Caco-2 (cell line): ENCODE measurements at regions not wholly inside any gene's neighbourhood (a gene's known extent, or its start where the extent isn't known, plus 50 kb on each side); places are given as distances from the start of the nearest gene placed in this dataset.
"Not testable (repeated sequence)": the region's sequence is repeated elsewhere in the genome, so short reads cannot be mapped to it uniquely, and the experiment has no call there.

ENCODE experiments used
- BruUV-seq: library from RNA; stranded (reverse); fragments of 400-500 nt; replicated peaks from 2 replicates; lab custom pipeline; 2021; lab: Mats Ljungman, UMichigan
- CTCF ChIA-PET: fragments of 300-600 bp; sonication (Branson Sonifier 250); formaldehyde crosslinking; loops from one replicate; lab custom pipeline; 2022; ENCODE audit warnings: antibody characterized with exemption; lab: Charles Lee
- POLR2A ChIA-PET: fragments of 300-600 bp; sonication (Branson Sonifier 250); formaldehyde crosslinking; loops from one replicate; lab custom pipeline; 2022; ENCODE audit warnings: antibody characterized with exemption; lab: Charles Lee
- DNase-seq, 2 experiments: peaks; one replicate each; pipeline versions ENCODE4 v3.0.0 to v3.0.0-alpha.2; 2020 to 2022
- H3K27me3 ChIP-seq: replicated peaks from 2 replicates; pipeline ENCODE4 v1.6.0; 2011; ENCODE audit warnings: low read length; ENCODE audit not compliant: control insufficient read depth, insufficient read depth
- H3K36me3 ChIP-seq: 2 replicates; pipeline ENCODE4 v1.5.1; 2011; ENCODE audit warnings: low read length; ENCODE audit not compliant: control insufficient read depth, insufficient read depth
- H3K4me1 ChIP-seq: fragments of 250-450 bp; sonication (Bioruptor Pico); 2 replicates; pipeline ENCODE4 v1.5.1; 2020; ENCODE audit warnings: mild to moderate bottlenecking
- H3K4me3 ChIP-seq: 2 replicates; pipeline ENCODE4 v1.5.1; 2011; ENCODE audit warnings: low read depth, mild to moderate bottlenecking, control low read depth, low read length
- H3K9me3 ChIP-seq: fragments of 250-450 bp; sonication (Bioruptor Pico); 2 replicates; pipeline ENCODE4 v1.5.1; 2020; ENCODE audit warnings: mild to moderate bottlenecking, moderate library complexity
- H3K27ac Mint-ChIP-seq: one replicate; pipeline ENCODE4 v1.8.0; 2022; ENCODE audit warnings: mixed read lengths; ENCODE audit not compliant: unreplicated experiment
- H3K27me3 Mint-ChIP-seq: one replicate; pipeline ENCODE4 v1.8.0; 2022; ENCODE audit warnings: mixed read lengths; ENCODE audit not compliant: insufficient read depth, unreplicated experiment
- H3K36me3 Mint-ChIP-seq: one replicate; pipeline ENCODE4 v1.8.0; 2022; ENCODE audit warnings: mild to moderate bottlenecking, mixed read lengths; ENCODE audit not compliant: insufficient read depth, unreplicated experiment
- H3K4me1 Mint-ChIP-seq: one replicate; pipeline ENCODE4 v1.8.0; 2022; ENCODE audit warnings: low read depth, mixed read lengths; ENCODE audit not compliant: unreplicated experiment
- H3K4me3 Mint-ChIP-seq: one replicate; pipeline ENCODE4 v1.8.0; 2022; ENCODE audit warnings: mild to moderate bottlenecking, moderate library complexity, mixed read lengths; ENCODE audit not compliant: unreplicated experiment
- H3K9me3 Mint-ChIP-seq: one replicate; pipeline ENCODE4 v1.8.0; 2022; ENCODE audit warnings: mixed read lengths; ENCODE audit not compliant: unreplicated experiment
- intact Hi-C: fragments of 100-400 bp; cut with micrococcal nuclease; formaldehyde crosslinking; loops from one replicate; pipeline ENCODE4 v1.10.0; 2022; ENCODE audit not compliant: unreplicated experiment
- TF ChIP-seq, protein P1 (sequence below), 2 experiments: fragments of 200-600 bp in 1 of 2; IDR thresholded peaks; 1 replicate in 1 of 2; 2 replicates in 1 of 2; pipeline versions ENCODE4 v1.5.1 to v1.8.0; 2011 to 2022; ENCODE audit warnings: antibody characterized with exemption in 1 of 2, control low read depth in 1 of 2, inconsistent platforms in 1 of 2, low read depth in 1 of 2, low read length in 1 of 2, mild to moderate bottlenecking in 1 of 2, moderate library complexity in 1 of 2; ENCODE audit not compliant: insufficient read depth in 1 of 2, severe bottlenecking in 1 of 2, unreplicated experiment in 1 of 2

- no TSS peak for BruUV-seq
- TF ChIP-seq, protein P1, sequence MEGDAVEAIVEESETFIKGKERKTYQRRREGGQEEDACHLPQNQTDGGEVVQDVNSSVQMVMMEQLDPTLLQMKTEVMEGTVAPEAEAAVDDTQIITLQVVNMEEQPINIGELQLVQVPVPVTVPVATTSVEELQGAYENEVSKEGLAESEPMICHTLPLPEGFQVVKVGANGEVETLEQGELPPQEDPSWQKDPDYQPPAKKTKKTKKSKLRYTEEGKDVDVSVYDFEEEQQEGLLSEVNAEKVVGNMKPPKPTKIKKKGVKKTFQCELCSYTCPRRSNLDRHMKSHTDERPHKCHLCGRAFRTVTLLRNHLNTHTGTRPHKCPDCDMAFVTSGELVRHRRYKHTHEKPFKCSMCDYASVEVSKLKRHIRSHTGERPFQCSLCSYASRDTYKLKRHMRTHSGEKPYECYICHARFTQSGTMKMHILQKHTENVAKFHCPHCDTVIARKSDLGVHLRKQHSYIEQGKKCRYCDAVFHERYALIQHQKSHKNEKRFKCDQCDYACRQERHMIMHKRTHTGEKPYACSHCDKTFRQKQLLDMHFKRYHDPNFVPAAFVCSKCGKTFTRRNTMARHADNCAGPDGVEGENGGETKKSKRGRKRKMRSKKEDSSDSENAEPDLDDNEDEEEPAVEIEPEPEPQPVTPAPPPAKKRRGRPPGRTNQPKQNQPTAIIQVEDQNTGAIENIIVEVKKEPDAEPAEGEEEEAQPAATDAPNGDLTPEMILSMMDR (IDR thresholded peaks at IDR 0.05; ENCODE audit: insufficient read depth in 1 of 2, low read depth in 1 of 2, low read length in 1 of 2, severe bottlenecking in 1 of 2, unreplicated experiment in 1 of 2) = peak; percentile 92 to 99
- no peak overlapping the region for H3K4me3 ChIP-seq
- Mint-ChIP-seq H3K27me3 (no peaks in the 10 kb centered on the region), H3K36me3 (no peaks in the 10 kb centered on the region), H3K4me1 (peaks cover 14% of the 10 kb centered on the region), H3K9me3 (no peaks in the 10 kb centered on the region), H3K27ac (no peak overlapping the region), H3K4me3 (no peak overlapping the region)
- H3K9me3 ChIP-seq = no peaks in the 10 kb centered on the region
- intact Hi-C loops = loop anchor here (1.0 to 10.0 kb wide), 3 partner anchors 128 to 260 kb away; partner anchors contain the start of gene NEK6
- peak; percentile 78 to 84 for DNase-seq
- no peaks in the 10 kb centered on the region for H3K27me3 ChIP-seq
- CTCF ChIA-PET = interaction anchor here (0.6 to 1.2 kb wide), 10 partner anchors 9 to 817 kb away, joined by 3 to 6 read pairs (median 4); no protein-coding TSS in a partner anchor
- H3K4me1 ChIP-seq = peaks cover 22% of the 10 kb centered on the region
- POLR2A ChIA-PET = no interaction called here
- no peaks in the 10 kb centered on the region for H3K36me3 ChIP-seq
Observed at GRCh38 chr9:124126648-124127646, 115.4 kb downstream of the LHX2 start.

DNA sequence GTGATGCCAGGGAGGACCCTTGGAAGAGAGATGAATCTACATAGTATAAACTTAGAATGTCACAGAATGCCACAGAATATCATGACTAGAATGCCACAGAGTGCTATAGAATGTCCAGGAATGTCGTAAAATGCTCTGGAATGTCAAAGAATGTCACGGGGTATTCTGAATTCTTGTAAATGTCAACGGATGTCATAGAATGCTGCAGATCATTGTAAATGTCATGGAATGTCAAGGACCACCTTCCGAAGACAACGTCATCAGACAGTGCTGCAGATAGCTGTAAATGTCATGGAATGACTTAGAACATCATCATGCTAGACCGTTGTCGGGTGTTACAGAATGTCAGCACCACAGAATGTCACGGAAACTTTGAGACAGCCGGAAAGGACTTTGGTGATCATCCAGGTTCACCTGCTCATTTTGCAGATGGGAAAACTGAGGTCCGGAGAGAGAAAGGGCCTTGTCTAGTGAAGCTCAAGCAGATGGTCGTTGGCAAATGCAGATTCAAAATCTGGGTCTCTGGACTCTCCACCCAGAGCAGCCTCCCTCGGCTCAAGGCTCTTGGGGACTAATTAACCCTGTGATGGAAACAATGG is 117.1 kb downstream of the LHX2 start:
- TF ChIP-seq, protein P1 (IDR thresholded peaks at IDR 0.05; ENCODE audit: insufficient read depth in 1 of 2, low read depth in 1 of 2, low read length in 1 of 2, severe bottlenecking in 1 of 2, unreplicated experiment in 1 of 2) = no peak
- ChIA-PET CTCF (no interaction called here), POLR2A (no interaction called here)
- H3K4me1 Mint-ChIP-seq = peaks cover 14% of the 10 kb centered on the region
- H3K36me3 Mint-ChIP-seq = peaks cover 4% of the 10 kb centered on the region
- H3K27me3 Mint-ChIP-seq = no peaks in the 10 kb centered on the region
- H3K4me3 Mint-ChIP-seq = no peak overlapping the region
- H3K27ac Mint-ChIP-seq = no peak overlapping the region
- no peaks in the 10 kb centered on the region for H3K9me3 Mint-ChIP-seq
- intact Hi-C loops = loop anchor here (10.0 kb wide), 1 partner anchor 126 kb away; the partner anchor contains the start of gene NEK6
- H3K4me1 ChIP-seq = peaks cover 22% of the 10 kb centered on the region
- no peak overlapping the region for H3K4me3 ChIP-seq
- peak in 1 of 2 experiments; percentile 27 for DNase-seq
- BruUV-seq = no TSS peak
- H3K27me3 ChIP-seq = no peaks in the 10 kb centered on the region
- no peaks in the 10 kb centered on the region for H3K36me3 ChIP-seq
- no peaks in the 10 kb centered on the region for H3K9me3 ChIP-seq

- POLR2A ChIA-PET = no interaction called here
Observed at GRCh38 chr9:124130277-124131075, 118.9 kb downstream of the LHX2 start.

DNA sequence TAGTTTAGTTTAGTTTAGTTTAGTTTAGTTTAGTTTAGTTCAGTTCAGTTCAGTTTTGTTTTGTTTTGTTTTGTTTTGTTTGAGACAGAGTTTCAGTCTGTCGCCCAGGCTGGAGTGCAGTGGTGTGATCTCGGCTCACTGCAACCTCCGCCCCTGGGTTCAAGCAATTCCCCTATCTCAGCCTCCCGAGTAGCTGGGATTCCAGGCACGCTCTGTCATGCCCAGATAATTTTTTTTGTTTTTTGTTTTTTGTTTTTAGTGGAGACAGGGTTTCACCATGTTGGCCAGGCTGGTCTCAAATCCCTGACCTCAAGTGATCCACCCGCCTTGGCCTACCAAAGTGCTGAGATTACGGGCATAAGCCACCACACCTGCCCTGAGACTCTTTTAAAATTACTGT is 120.0 kb downstream of the LHX2 start:
- intact Hi-C loops, H3K27me3 Mint-ChIP-seq, H3K4me3 ChIP-seq, BruUV-seq, H3K9me3 Mint-ChIP-seq, H3K9me3 ChIP-seq, DNase-seq, H3K4me3 Mint-ChIP-seq, CTCF ChIA-PET, H3K36me3 Mint-ChIP-seq, H3K36me3 ChIP-seq, H3K27me3 ChIP-seq, POLR2A ChIA-PET: not testable (repeated sequence)
- peaks cover 14% of the 10 kb centered on the region for H3K4me1 Mint-ChIP-seq
- peak overlapping the region; percentile 7 for H3K27ac Mint-ChIP-seq
- H3K4me1 ChIP-seq = peaks cover 22% of the 10 kb centered on the region

More at GRCh38 chr9:124130277-124131075, 118.9 kb downstream of the LHX2 start:
- Mint-ChIP-seq H3K9me3 (no peaks in the 10 kb centered on the region), H3K4me3 (no peak overlapping the region), H3K27me3 (no peaks in the 10 kb centered on the region), H3K36me3 (peaks cover 4% of the 10 kb centered on the region), H3K27ac (peak overlapping the region; percentile 7), H3K4me1 (peaks cover 14% of the 10 kb centered on the region)
- DNase-seq = no peak
- BruUV-seq = no TSS peak
- Histone ChIP-seq H3K27me3 (no peaks in the 10 kb centered on the region), H3K36me3 (no peaks in the 10 kb centered on the region), H3K4me3 (no peak overlapping the region), H3K4me1 (peaks cover 22% of the 10 kb centered on the region), H3K9me3 (no peaks in the 10 kb centered on the region)
- CTCF ChIA-PET = no interaction called here
- intact Hi-C loops = no loop called here
- TF ChIP-seq, protein P1 (IDR thresholded peaks at IDR 0.05; ENCODE audit: insufficient read depth in 1 of 2, low read depth in 1 of 2, low read length in 1 of 2, severe bottlenecking in 1 of 2, unreplicated experiment in 1 of 2) = no peak
